ENCODE measurements at regions not wholly inside any gene's neighbourhood (a gene's known extent, or its start where the extent isn't known, plus 50 kb on each side); places are given as distances from the start of the nearest gene placed in this dataset.

DNA sequence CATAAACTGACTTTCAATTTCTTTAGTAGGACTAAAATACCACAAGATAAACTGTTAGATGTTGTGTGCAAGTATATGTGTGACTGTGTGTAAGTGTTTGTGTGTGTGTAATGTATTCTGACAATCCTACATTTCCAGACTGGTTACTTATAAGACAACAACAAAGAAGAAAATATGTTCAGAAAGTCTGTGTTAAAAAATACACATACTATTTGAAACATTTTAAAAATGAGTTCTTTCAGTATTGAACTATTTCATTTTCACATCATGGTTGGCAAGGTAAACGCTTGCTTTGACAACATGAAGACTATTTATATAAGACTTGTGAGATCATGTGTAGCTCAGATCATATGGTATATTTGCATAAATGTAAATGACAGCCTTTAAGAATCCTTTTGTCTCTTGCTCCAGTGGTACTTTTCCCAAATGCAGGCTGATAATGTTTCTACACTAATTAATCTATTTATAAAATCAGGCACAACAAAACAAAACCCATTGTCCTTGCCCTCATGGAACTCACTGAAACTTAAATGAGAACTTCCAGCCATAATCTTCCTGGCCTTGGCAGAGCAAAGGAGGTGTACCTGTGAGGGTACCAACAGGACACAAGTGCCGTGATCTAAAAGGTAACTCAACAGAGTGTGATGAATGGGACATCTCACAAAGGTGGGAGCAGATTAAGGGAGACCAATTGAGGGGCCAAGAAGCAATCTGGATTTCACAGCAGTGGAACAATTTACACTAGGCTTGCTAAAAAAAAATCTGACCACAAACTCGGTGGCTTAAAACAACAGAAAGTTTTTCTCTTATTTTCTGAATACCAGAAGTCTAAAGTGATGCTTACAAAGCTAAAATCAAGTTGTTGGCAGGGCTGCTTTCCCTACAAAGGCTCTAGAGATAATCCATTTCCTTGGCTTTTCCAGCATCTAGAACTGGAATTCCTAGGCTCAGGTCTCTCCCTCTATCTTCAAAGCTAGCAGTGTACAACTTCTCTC, 349.0 kb downstream of the TBC1D4 start:
- DNase-seq (ENCODE audit: low read depth): no peak

- DNase-seq (ENCODE audit: low read depth): no peak
Measured at GRCh38 chr13:75129331-75129730, 352.6 kb downstream of the TBC1D4 start.

DNA sequence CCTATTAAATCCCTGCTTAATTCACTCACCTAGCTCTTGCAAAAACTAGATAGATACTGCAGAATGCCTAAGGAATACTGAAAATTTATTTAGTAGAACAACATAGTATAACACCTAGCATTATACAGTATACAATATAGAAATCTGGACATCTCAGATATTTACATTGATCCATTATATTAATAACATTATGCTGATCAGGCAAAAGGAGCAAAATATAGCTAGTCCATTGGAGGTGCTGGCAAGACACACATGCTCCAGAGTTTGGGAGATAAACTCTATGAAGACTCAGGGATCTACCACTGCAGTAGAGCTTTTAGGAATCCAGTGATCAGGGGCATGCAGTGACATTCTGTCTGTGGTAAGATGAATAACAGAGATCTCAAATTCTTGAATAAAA, 357.6 kb downstream of the TBC1D4 start:
- DNase-seq (ENCODE audit: low read depth): no peak

GRCh38 chr13:75123428-75123827, 358.5 kb downstream of the TBC1D4 start:
- DNase-seq (ENCODE audit: low read depth): no peak

DNA sequence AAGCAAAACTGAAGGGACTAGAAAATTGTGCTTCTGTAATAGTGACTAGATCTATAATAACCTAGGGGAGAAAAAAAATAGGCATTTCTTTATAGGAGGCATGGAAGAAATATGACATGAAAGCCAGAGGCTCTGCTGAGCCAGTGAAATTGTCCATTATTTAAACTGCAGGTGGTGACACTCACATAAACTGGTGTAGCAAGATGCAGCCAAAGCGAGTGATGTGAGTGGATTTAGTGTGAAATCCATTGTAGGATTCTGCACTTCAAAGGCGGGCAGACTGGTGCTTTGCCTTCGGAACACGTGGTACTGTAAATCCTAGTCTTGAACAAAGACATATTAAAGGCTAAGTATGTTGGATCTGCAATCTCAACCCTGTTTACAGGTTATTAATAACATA, 361.9 kb downstream of the TBC1D4 start:
- DNase-seq (ENCODE audit: low read depth): no peak

DNA sequence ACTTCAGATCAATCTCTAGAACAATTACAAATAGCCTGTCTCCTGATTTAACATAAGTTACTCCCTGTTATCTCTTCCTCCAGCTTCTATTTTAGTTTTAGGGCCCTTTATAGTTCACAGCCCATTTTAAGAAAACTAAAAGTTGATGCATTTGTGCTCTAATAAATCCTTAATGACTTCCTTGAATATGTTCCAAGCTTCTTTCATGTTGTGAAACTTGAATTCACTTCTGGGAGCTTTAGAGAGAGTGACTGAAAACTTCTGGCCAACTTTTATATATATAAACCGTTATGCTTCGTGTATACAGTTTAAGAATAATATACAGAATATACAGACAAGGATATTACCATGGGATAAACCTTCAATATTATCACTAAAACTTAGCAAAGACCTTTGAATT, 366.8 kb downstream of the TBC1D4 start:
- no peak for DNase-seq (ENCODE audit: low read depth)

DNA sequence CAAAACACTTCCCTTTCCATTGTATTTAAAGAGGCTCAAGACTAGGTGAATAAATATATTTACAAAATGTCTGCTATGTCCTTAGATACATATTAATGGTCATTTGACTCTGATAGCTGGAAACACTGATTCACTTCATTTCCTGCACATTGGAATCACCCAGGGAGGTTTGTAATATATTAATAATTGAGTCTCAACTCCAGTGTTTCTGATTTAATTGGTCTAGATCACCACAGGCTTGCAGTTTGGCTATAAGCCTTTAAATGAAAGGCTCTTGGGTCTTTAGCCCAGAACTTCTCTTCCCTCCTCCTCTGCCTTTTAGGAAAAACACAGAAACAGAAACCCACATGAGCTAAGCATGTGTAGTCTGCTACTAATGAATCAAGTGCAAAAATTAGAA, 378.0 kb downstream of the TBC1D4 start:
- DNase-seq (ENCODE audit: low read depth): no peak

DNA sequence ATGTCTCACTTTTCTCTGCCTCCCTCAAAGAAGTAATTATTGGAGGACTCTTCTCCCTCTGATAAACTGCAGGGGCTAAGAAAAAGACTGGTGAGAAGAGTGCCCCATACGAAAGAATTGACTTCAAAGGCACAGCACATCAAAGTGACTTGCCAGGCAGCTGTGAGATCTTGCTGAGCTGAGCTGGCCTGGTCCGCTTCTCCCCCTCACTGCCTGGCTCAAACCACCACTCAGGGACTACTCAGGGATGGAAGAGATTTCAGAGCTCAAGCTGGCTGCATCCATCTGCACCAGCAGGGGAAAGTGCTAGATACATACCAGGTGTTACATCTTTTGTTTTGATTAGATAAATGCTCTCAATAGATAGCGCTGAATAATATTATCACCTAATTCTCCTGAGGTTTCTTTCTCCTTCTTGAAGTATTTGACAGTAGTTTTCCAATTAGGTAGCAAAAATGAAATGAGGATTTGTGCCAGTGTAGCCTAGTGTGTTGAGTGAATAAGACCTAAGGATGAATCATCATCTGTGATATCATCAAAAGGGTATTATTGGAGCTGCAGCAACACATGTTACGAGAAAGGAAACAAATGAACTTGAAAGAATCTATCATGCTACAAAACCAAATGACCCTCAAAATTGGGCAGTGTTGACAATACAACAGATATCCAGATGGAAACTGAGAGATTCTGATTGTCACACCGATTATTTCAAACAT, 379.8 kb downstream of the TBC1D4 start:
- DNase-seq (ENCODE audit: low read depth): no peak

GRCh38 chr13:75101348-75101747, 380.6 kb downstream of the TBC1D4 start:
- no peak for DNase-seq (ENCODE audit: low read depth)

DNA sequence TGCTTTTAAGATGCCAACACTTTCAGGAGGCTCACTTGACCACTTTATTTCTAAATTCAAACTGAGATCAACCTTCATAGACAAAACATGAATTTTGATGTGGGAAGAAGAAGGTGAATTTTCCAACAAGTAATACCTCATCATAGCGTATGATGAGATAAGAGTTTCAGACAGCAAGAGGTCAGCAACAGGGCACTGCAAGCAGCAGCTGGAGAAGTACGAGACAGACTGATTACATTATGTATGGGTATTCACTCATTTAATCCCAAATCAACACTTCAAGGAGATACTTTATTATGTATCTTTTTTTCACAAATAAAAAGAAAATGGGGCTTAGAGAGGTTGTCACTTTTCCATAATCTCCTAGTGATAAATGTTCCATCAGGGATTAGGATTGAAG, 389.8 kb downstream of the TBC1D4 start:
- no peak for DNase-seq (ENCODE audit: low read depth)

DNA sequence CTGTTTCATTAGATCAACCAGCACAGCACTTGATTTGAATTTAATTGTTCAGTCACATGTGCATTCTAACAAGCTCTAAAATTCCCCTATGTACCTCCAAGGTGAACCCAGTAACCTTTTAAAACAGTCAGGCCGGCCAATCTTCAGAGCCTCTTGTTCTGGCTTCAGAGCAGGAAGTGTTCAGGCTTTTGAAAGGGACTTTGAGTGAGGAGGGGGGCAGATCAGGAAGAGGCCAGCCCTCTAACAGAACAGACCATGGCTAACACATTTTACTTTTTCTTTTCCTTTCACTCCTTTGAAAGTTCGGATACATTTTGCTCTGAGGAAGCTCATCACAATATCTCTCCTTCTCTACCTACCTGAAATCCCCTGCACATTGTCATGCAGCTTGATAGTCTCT, 390.3 kb downstream of the TBC1D4 start:
- DNase-seq (ENCODE audit: low read depth): no peak

DNA sequence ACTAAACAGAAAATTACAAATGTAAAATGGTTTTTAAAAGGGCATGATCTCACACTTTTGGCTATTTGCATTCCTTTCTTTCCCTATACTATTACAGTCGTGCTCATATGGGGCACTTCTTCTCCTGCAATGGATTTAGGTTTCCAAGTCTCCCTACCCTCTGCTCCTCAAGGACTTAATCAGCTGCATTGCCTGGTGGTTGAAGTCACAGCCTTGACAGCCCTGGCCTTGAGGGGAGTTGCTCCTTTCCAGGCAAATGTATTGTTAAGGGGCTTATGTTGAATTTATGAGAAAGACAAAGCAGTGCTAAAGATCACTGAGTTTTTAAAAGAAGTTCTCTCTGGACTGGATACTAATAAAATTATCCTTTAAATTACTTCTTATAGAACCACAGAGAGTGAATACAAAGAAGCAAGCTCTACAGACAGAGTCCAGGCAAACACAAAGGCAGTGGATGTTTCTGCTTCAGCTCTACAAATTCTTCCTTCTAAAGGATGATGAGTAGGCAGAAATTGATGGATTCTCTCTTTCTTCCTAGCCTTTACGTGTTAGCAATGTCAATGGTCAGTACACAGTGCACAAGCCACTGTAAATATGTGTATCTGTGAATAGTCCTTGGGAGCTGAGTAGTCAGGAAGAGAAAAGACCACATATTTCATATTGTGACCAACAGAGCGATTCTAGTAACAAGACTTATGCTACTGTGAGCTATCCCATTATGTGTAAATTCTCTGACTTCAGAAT, 390.9 kb downstream of the TBC1D4 start:
- DNase-seq (ENCODE audit: low read depth): no peak

DNA sequence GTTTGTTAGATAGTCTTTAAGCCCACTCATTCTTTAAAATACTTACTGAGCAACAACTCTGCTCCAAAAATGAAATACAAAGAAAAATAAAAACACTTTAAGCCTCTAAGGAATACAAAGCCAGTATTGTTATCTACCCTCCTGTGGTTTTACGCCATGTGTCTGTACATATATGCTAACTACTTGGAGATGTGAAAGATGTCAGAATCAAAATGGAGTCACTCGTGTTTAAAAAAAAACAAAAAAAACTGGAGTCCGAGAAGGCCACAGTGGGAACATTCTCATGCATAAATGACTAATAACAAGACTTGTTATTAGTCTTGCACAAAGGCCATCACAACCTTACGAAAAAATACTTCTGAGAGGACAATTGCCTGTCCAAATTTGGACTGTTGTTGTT, 393.1 kb downstream of the TBC1D4 start:
- DNase-seq (ENCODE audit: low read depth): no peak

DNA sequence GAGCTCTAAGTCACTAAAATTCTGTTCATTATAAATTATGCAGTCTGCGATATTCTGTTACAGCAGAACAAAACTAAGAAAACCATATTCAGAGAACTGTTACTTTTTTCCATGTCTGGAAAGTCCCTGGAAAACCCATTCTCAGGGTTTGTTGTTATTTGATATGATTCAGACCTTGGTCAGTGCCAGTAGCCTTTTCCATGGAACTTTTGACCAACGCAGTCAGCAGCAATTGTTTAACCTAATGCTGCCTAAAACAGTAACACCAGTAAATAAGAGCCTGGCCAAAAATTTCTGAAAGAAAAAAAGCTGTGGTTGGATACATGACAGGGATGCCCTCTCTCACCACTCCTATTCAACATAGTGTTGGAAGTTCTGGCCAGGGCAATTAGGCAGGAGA, 402.7 kb downstream of the TBC1D4 start:
- no peak for DNase-seq (ENCODE audit: low read depth)

DNA sequence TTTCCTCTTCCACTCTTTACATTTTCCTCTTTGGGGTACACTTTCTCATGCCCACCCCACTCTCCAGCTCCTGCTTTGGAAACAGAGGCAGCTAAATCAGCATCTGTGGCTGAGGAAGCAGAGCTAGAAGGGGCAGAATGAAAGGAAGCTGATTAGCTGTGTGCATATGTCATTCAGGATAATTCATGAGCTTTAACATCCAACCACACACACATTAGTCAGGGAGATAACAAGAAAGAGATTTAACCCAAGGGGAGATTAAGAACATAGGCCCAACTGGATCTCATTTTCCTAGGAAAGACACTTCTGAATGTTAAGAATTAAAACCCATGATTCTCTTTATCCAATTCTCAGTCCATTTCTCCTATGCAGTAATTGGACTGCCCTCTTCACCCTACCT, 405.5 kb downstream of the TBC1D4 start:
- DNase-seq (ENCODE audit: low read depth): no peak

DNA sequence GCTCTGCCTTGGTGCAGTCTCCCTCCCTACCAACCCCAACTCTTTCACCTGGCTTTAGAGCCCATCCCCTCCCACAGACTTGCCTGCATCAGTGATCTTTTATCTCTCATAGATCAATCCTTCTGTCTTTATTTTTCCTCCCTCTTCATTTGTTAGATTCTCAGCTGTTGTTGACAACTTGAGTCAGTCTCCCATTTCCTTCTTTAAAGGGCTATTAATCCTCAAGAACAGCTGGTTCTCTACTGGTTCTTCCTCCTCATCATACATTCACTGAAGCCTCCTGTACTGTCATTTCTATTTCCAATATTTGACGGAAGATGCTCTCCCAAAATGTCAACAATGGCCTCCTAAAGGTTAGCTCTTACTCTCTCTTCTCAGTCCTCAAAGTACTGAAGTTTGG, 408.2 kb downstream of the TBC1D4 start:
- no peak for DNase-seq (ENCODE audit: low read depth)

- no peak for DNase-seq (ENCODE audit: low read depth)
Measured at GRCh38 chr13:75072891-75073290, 409.1 kb downstream of the TBC1D4 start.

- DNase-seq (ENCODE audit: low read depth): no peak
Measured at GRCh38 chr13:75072368-75072767, 409.6 kb downstream of the TBC1D4 start.

DNA sequence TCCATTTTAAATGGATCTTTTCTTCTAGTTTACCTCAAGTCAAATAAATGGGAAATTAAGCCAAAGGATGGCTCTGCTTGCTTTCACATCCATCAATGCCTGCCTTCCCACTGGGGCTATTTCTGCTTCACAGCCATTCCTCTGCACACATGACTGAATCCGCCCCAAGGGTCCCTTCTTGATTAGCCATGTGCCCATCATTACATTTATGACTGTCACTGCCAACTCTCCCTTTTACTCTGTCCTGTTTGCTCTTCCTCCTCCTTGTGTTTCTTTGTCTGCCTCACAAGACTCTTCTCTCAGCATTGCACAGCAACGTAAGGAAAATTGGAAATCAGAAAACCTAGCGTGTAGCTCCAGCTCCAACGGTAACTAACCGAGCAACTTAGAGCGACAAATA, 410.2 kb downstream of the TBC1D4 start:
- no peak for DNase-seq (ENCODE audit: low read depth)

GRCh38 chr13:75071395-75071794, 410.6 kb downstream of the TBC1D4 start:
- DNase-seq (ENCODE audit: low read depth): no peak

- no peak for DNase-seq (ENCODE audit: low read depth)
Measured at GRCh38 chr13:75061909-75062308, 420.1 kb downstream of the TBC1D4 start.

DNA sequence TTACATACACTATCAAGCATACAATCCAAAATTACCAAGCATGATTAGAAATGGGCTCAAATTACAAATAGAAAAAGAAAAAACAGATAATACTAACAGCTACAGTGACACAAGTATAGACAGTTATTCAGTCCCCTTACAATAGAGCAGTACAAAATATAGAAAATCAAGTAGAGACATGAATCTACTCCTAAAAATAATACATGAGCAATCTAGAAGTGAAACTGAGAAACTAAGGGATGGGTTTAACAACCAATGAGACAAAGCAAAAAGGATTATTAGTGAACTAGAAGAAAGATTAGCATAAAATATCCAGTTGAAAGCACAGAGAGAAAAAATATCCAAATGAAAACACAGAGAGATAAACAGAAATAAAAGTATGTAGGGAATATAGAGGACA, 426.7 kb downstream of the TBC1D4 start:
- no peak for DNase-seq (ENCODE audit: low read depth)
